IMR-90 (cell line): ENCODE measurements at regions not wholly inside any gene's neighbourhood (a gene's known extent, or its start where the extent isn't known, plus 50 kb on each side); places are given as distances from the start of the nearest gene placed in this dataset.

Experiments used
- ATAC-seq: fragments of 200-7000 bp; cut with Tn5 transposase; 2 replicates; pipeline ENCODE4 v1.9.1; 2020; ENCODE audit warnings: low read depth, mild to moderate bottlenecking, moderate library complexity
- BruUV-seq: library from RNA; stranded (reverse); fragments of 400-500 nt; replicated peaks from 2 replicates; lab custom pipeline; 2021; lab: Mats Ljungman, UMichigan
- CTCF ChIA-PET: fragments of 300-600 bp; formaldehyde crosslinking; extraction: SDS; loops from one replicate; lab custom pipeline; 2021; ENCODE audit warnings: antibody characterized with exemption; lab: Yijun Ruan, JAX
- POLR2A ChIA-PET: fragments of 300-600 bp; sonication (Branson Sonifier 250); formaldehyde crosslinking; loops from one replicate; lab custom pipeline; 2022; ENCODE audit warnings: antibody characterized with exemption; ENCODE audit not compliant: unreplicated experiment; lab: Charles Lee
- DNase-seq: peaks from one replicate; pipeline ENCODE4 v3.0.0; 2013
- H2AFZ ChIP-seq: replicated peaks from 2 replicates; pipeline ENCODE3; 2013; ENCODE audit warnings: low read length, mild to moderate bottlenecking; ENCODE audit not compliant: poor library complexity
- H2AK5ac ChIP-seq: 2 replicates; pipeline ENCODE4 v1.6.1; 2013; ENCODE audit warnings: low read depth, low read length, inconsistent platforms
- H2AK9ac ChIP-seq: replicated peaks from 2 replicates; pipeline ENCODE3; 2013; ENCODE audit warnings: mild to moderate bottlenecking, low read depth, low read length, moderate library complexity; ENCODE audit not compliant: poor library complexity
- H2BK120ac ChIP-seq: 2 replicates; pipeline ENCODE4 v1.6.1; 2013; ENCODE audit warnings: low read depth, low read length, inconsistent platforms
- H2BK15ac ChIP-seq: 3 replicates; pipeline ENCODE4 v1.6.1; 2013; ENCODE audit warnings: low read depth, low read length, inconsistent platforms
- H2BK20ac ChIP-seq: 2 replicates; pipeline ENCODE4 v1.6.1; 2013; ENCODE audit warnings: low read depth, mild to moderate bottlenecking, inconsistent platforms, low read length, moderate library complexity
- H2BK5ac ChIP-seq: 2 replicates; pipeline ENCODE4 v1.6.1; 2013; ENCODE audit warnings: mild to moderate bottlenecking, low read depth, low read length, inconsistent platforms; ENCODE audit not compliant: poor library complexity, severe bottlenecking
- H3K14ac ChIP-seq: replicated peaks from 2 replicates; pipeline ENCODE4 v1.6.1; 2013; ENCODE audit warnings: low read depth, low read length, inconsistent platforms
- H3K18ac ChIP-seq: 2 replicates; pipeline ENCODE4 v1.6.1; 2013; ENCODE audit warnings: low read depth, low read length, control low read depth
- H3K23ac ChIP-seq: 2 replicates; pipeline ENCODE4 v1.6.1; 2013; ENCODE audit warnings: low read depth, low read length, inconsistent platforms
- H3K27ac ChIP-seq: 2 replicates; pipeline ENCODE4 v1.5.1; 2013; ENCODE audit warnings: mild to moderate bottlenecking, control low read depth, low read length; ENCODE audit not compliant: insufficient read depth
- H3K27me3 ChIP-seq: 2 replicates; pipeline ENCODE4 v1.6.1; 2013; ENCODE audit warnings: low read length; ENCODE audit not compliant: control insufficient read depth, insufficient read depth
- H3K36me3 ChIP-seq: 2 replicates; pipeline ENCODE4 v1.6.1; 2013; ENCODE audit warnings: low read length, mixed read lengths; ENCODE audit not compliant: control insufficient read depth, insufficient read depth
- H3K4ac ChIP-seq: 2 replicates; pipeline ENCODE4 v1.6.1; 2013; ENCODE audit warnings: low read depth, low read length, inconsistent platforms
- H3K4me1 ChIP-seq: 2 replicates; pipeline ENCODE4 v1.6.1; 2013; ENCODE audit warnings: low read length, mixed read lengths; ENCODE audit not compliant: control insufficient read depth, insufficient read depth
- H3K4me2 ChIP-seq: 2 replicates; pipeline ENCODE4 v1.6.1; 2013; ENCODE audit warnings: low read depth, mild to moderate bottlenecking, control low read depth, low read length, moderate library complexity
- H3K4me3 ChIP-seq: 2 replicates; pipeline ENCODE4 v1.5.1; 2013; ENCODE audit warnings: low read depth, mild to moderate bottlenecking, control low read depth, low read length, moderate library complexity; ENCODE audit not compliant: insufficient read depth
- H3K56ac ChIP-seq: 2 replicates; pipeline ENCODE4 v1.6.1; 2013; ENCODE audit warnings: low read length, inconsistent platforms; ENCODE audit not compliant: insufficient read depth; ENCODE audit errors: extremely low read depth
- H3K79me1 ChIP-seq, 2 experiments: 2 replicates each; pipeline ENCODE4 v1.6.1; 2013; ENCODE audit warnings: low read length in 2 of 2, inconsistent platforms in 1 of 2, low read depth in 1 of 2
- H3K9ac ChIP-seq: 2 replicates; pipeline ENCODE4 v1.6.1; 2013; ENCODE audit warnings: low read depth, low read length, control low read depth
- H3K9me1 ChIP-seq: 2 replicates; pipeline ENCODE4 v1.6.1; 2013; ENCODE audit warnings: low read length, inconsistent platforms; ENCODE audit not compliant: insufficient read depth
- H3K9me3 ChIP-seq: 2 replicates; pipeline ENCODE4 v1.6.1; 2013; ENCODE audit warnings: low read length; ENCODE audit not compliant: control insufficient read depth, insufficient read depth
- H4K20me1 ChIP-seq: 2 replicates; pipeline ENCODE4 v1.6.1; 2013; ENCODE audit warnings: low read length, inconsistent platforms; ENCODE audit not compliant: insufficient read depth
- H4K5ac ChIP-seq: 2 replicates; pipeline ENCODE4 v1.6.1; 2013; ENCODE audit warnings: mild to moderate bottlenecking, low read depth, low read length, control low read depth
- H4K8ac ChIP-seq, 2 experiments: 2 replicates each; pipeline ENCODE4 v1.6.1; 2013; ENCODE audit warnings: low read depth in 2 of 2, low read length in 2 of 2, control low read depth in 1 of 2, inconsistent platforms in 1 of 2
- H4K91ac ChIP-seq: 2 replicates; pipeline ENCODE4 v1.6.1; 2013; ENCODE audit warnings: low read depth, low read length, inconsistent platforms; ENCODE audit not compliant: insufficient read depth
- FOS ChIP-seq: fragments of 150-350 bp; IDR thresholded peaks from 2 replicates; pipeline ENCODE4 v1.6.1; 2016; ENCODE audit warnings: low read depth, low read length
- POLR2A ChIP-seq: IDR thresholded peaks from 2 replicates; pipeline ENCODE4 v1.6.1; 2012; ENCODE audit warnings: mild to moderate bottlenecking, low read depth, low read length
- RFX5 ChIP-seq: IDR thresholded peaks from 2 replicates; pipeline ENCODE4 v1.8.0; 2012; ENCODE audit warnings: low read depth, mild to moderate bottlenecking, low read length, moderate library complexity
- WGBS, 2 experiments: methylation state at CpG; one replicate each; pipeline versions ENCODE4 v1.1.5 to v1.1.7; 2013; ENCODE audit warnings: missing lambda C conversion rate in 2 of 2; ENCODE audit not compliant: insufficient read length in 1 of 2; ENCODE audit errors: extremely low coverage in 2 of 2; 5-methylcytosine and 5-hydroxymethylcytosine counted together
- dilution Hi-C: fragments of 300-500 bp; cut with HindIII; formaldehyde crosslinking; loops from one replicate; pipeline ENCODE4 v1.14.3; 2018; ENCODE audit warnings: low sequenced_read_pairs; ENCODE audit not compliant: unreplicated experiment
- in situ Hi-C: fragments of 300-500 bp; cut with MboI; formaldehyde crosslinking; loops from 3 replicates; pipeline ENCODE4 v1.14.3; 2019; ENCODE audit warnings: low sequenced_read_pairs, inconsistent platforms, mixed read lengths
- intact Hi-C: fragments of 100-400 bp; cut with micrococcal nuclease; formaldehyde crosslinking; loops from 2 replicates; pipeline ENCODE4 v1.10.0; 2022

- Histone ChIP-seq H2BK15ac (no peak overlapping the region), H3K56ac (no peak overlapping the region), H4K20me1 (no peaks in the 10 kb centered on the region), H2AK9ac (no peak overlapping the region), H3K4ac (no peak overlapping the region), H3K4me2 (no peak overlapping the region), H4K8ac (no peak overlapping the region), H2BK120ac (no peak overlapping the region), H3K9me1 (no peaks in the 10 kb centered on the region), H2BK20ac (no peak overlapping the region), H4K5ac (no peak overlapping the region), H4K91ac (no peak overlapping the region), H3K14ac (no peak overlapping the region), H3K36me3 (no peaks in the 10 kb centered on the region), H2AFZ (no peak overlapping the region), H2BK5ac (no peak overlapping the region), H3K9ac (no peak overlapping the region), H3K9me3 (peaks cover 6% of the 10 kb centered on the region), H3K18ac (no peak overlapping the region), H3K27ac (no peak overlapping the region), H3K23ac (no peak overlapping the region), H2AK5ac (no peak overlapping the region), H3K27me3 (no peaks in the 10 kb centered on the region), H3K79me1 (no peaks in the 10 kb centered on the region), H3K4me3 (no peak overlapping the region), H3K4me1 (no peaks in the 10 kb centered on the region)
- TF ChIP-seq FOS, result no peak
- TF ChIP-seq POLR2A, result no peak
- no peak for TF ChIP-seq RFX5
- ChIA-PET POLR2A (no interaction called here), CTCF (no interaction called here)
- dilution Hi-C loops, result no loop called here
- in situ Hi-C loops, result no loop called here
- WGBS, 2 experiments, result no CpG with 5 or more reads among the region's 4 CpGs
- DNase-seq, result no peak
- no peak for ATAC-seq
- no TSS peak for BruUV-seq
- intact Hi-C loops, result no loop called here
Measured at GRCh38 chr2:103880081-103880834, 973.7 kb upstream of the POU3F3 start.
